ENCODE measurements at regions not wholly inside any gene's neighbourhood (a gene's known extent, or its start where the extent isn't known, plus 50 kb on each side); places are given as distances from the start of the nearest gene placed in this dataset.

DNA sequence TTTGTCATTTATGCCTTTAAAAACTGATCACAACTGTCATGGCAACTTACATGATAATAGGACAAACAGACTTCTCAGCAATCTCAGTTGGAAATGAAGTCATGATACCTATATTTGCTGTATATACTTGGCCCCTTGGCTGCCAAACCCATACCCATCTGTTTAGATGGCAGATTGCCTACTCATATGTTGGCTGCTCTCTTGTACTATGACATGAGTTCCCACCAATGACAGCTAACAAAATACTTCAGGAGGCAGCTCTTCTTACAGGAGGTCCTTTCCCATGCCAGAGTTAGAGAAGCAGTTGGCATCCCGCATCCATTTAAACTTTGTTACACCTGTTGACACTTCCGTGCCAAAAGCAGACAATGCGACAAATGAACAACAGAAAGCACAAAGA, 603.1 kb upstream of the ADGRL2 start:
- no peaks in the 10 kb centered on the region for H3K9me3 ChIP-seq
- H3K4me1 ChIP-seq: no peaks in the 10 kb centered on the region
- TF ChIP-seq, protein P1, sequence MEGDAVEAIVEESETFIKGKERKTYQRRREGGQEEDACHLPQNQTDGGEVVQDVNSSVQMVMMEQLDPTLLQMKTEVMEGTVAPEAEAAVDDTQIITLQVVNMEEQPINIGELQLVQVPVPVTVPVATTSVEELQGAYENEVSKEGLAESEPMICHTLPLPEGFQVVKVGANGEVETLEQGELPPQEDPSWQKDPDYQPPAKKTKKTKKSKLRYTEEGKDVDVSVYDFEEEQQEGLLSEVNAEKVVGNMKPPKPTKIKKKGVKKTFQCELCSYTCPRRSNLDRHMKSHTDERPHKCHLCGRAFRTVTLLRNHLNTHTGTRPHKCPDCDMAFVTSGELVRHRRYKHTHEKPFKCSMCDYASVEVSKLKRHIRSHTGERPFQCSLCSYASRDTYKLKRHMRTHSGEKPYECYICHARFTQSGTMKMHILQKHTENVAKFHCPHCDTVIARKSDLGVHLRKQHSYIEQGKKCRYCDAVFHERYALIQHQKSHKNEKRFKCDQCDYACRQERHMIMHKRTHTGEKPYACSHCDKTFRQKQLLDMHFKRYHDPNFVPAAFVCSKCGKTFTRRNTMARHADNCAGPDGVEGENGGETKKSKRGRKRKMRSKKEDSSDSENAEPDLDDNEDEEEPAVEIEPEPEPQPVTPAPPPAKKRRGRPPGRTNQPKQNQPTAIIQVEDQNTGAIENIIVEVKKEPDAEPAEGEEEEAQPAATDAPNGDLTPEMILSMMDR (IDR thresholded peaks at IDR 0.05): no peak
- TF ChIP-seq POLR2A (IDR thresholded peaks at IDR 0.05): no peak
- H3K4me3 ChIP-seq: no peak overlapping the region
- H3K36me3 ChIP-seq: no peaks in the 10 kb centered on the region
- no peak for DNase-seq
- no peaks in the 10 kb centered on the region for H3K27me3 ChIP-seq
- no peak overlapping the region for H3K27ac ChIP-seq

DNA sequence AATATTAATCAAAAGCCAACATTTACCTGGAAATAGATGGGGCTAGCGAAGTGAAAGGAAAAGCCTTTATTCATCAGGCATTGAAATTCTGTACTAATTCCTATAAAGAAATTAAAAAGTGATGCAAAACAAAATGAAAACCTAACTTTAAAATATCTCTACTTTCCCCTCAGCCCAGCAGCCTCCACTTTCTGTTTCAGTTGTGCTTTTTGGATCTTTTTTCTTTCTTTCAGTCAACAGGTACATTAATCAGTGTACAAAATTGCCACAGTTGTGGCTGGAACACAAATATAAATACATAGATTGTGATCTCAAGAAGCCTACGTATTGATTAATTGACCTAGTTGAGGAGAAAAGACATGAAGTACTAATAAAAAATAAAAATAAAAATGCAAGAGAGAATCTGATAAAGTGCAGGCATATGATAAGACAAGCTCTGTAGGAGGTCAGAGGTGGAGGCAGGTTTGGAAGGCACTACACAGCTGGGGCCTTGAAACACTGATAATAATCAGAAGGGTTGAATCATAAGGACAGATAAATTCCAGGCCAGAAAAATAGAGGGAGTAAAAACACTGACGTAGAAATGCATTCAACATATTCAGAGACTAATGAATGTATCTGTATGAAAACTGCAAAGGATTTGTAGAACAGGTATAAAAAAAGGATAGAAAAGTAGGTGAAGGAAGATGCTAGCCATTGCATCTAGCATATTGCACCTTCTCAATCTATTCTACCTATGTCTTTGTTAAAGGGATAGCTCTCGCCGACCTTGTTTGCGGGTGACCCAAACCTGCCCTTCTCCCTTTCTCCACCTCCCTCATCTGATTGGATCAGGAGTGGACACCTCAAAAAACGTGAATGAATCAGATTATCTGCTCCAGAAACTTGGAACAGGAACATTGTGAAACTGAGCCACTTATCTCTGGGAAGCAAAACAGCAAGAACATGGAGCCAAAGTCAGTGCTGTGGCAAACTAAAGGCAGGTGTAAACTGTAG, 607.8 kb upstream of the ADGRL2 start:
- no peak for DNase-seq
- TF ChIP-seq, protein P1 (IDR thresholded peaks at IDR 0.05): no peak
- TF ChIP-seq POLR2A (IDR thresholded peaks at IDR 0.05): no peak
- H3K9me3 ChIP-seq: no peaks in the 10 kb centered on the region
- no peak overlapping the region for H3K4me3 ChIP-seq
- H3K36me3 ChIP-seq: no peaks in the 10 kb centered on the region
- no peak overlapping the region for H3K27ac ChIP-seq
- H3K4me1 ChIP-seq: no peaks in the 10 kb centered on the region
- no peaks in the 10 kb centered on the region for H3K27me3 ChIP-seq

DNA sequence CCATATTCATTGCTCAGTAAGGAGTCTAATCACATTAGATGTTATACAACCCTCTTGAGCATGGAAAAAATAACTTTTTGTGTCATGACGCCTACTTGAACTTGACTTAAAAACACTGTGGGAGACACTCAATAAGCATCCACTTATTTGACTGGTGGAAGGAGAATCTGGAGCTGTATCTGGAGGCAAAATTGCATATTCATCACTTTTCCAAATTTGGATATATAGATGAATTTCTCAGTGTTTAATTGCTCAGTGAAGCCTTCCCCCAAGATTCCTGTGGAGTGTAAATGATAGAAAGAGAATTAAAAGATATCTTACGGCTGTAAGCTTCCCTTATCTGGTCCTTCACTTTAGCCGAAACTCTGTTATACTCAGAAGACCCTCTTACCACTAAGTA, 610.7 kb upstream of the ADGRL2 start:
- no peaks in the 10 kb centered on the region for H3K4me1 ChIP-seq
- no peak for DNase-seq
- H3K36me3 ChIP-seq: no peaks in the 10 kb centered on the region
- H3K9me3 ChIP-seq: no peaks in the 10 kb centered on the region
- H3K4me3 ChIP-seq: no peak overlapping the region
- H3K27ac ChIP-seq: no peak overlapping the region
- TF ChIP-seq, protein P1 (IDR thresholded peaks at IDR 0.05): no peak
- no peak for TF ChIP-seq POLR2A (IDR thresholded peaks at IDR 0.05)
- H3K27me3 ChIP-seq: no peaks in the 10 kb centered on the region

DNA sequence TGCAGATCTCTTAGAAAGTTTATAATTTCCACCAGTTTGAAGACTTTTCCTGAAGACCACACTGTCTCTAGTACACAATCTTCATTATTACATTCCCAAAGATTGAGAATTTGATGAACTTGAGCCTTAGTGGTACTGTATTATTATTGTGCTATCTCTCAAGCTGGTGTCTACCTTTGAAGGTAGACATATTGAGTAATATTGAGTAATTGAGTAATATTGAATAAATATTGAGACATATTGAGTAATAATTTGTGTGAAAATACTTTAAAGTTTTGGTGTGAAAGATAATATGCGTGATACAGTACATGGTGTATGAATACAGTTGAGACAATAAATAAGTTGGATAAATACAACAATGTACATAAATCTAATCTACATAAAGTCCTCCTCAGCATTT, 613.1 kb upstream of the ADGRL2 start:
- Histone ChIP-seq H3K4me1 (no peaks in the 10 kb centered on the region), H3K27ac (no peak overlapping the region), H3K4me3 (no peak overlapping the region), H3K36me3 (no peaks in the 10 kb centered on the region), H3K27me3 (no peaks in the 10 kb centered on the region), H3K9me3 (no peaks in the 10 kb centered on the region)
- no peak for TF ChIP-seq POLR2A (IDR thresholded peaks at IDR 0.05)
- DNase-seq: no peak

DNA sequence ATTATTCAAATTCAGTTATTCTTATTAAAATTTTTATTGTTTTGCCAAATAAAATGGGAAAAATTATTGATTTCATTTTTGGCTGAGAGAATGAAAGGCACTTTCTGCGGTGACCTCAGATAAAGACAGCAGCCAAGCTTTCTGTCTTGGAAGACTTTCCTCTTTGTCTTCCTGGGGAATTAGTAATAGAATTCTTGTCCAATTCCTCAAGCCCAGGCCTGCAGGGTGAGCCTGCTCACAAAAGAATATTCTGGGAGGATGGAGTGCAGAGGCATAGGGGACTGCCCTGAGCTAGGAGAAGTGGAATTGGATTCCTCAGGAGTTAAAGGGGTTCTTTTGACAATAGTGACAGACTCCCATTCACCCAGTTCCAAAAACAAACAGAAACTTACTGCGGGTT, 614.5 kb upstream of the ADGRL2 start:
- Histone ChIP-seq H3K9me3 (no peaks in the 10 kb centered on the region), H3K27ac (no peak overlapping the region), H3K27me3 (no peaks in the 10 kb centered on the region), H3K36me3 (no peaks in the 10 kb centered on the region), H3K4me1 (no peaks in the 10 kb centered on the region), H3K4me3 (no peak overlapping the region)
- no peak for TF ChIP-seq POLR2A (IDR thresholded peaks at IDR 0.05)
- TF ChIP-seq, protein P1 (IDR thresholded peaks at IDR 0.05): no peak
- DNase-seq: no peak

DNA sequence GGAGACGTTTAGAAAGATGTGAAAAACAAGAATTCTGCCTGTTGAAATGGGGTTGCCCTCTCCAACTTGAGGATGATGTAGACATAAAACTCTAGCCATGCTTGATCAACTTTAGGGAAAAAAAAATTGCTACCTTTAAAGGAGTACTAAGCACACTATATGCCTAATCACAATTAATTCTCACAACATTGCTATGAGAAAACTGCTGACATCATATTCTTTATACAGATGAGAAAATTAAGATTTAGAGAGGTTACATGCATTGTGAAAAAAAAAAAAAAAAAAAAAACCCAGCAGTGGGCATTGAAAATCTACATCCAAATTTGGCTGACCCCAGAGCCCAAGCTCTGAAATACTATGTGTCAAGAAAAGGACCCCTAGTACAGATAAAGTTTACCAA, 617.2 kb upstream of the ADGRL2 start:
- Histone ChIP-seq H3K4me1 (no peaks in the 10 kb centered on the region), H3K27me3 (no peaks in the 10 kb centered on the region), H3K9me3 (no peaks in the 10 kb centered on the region), H3K36me3 (no peaks in the 10 kb centered on the region), H3K27ac (no peak overlapping the region), H3K4me3 (no peak overlapping the region)
- TF ChIP-seq POLR2A (IDR thresholded peaks at IDR 0.05): no peak
- TF ChIP-seq, protein P1 (IDR thresholded peaks at IDR 0.05): no peak
- no peak for DNase-seq
